ENCODE measurements at regions not wholly inside any gene's neighbourhood (a gene's known extent, or its start where the extent isn't known, plus 50 kb on each side); places are given as distances from the start of the nearest gene placed in this dataset.

DNA sequence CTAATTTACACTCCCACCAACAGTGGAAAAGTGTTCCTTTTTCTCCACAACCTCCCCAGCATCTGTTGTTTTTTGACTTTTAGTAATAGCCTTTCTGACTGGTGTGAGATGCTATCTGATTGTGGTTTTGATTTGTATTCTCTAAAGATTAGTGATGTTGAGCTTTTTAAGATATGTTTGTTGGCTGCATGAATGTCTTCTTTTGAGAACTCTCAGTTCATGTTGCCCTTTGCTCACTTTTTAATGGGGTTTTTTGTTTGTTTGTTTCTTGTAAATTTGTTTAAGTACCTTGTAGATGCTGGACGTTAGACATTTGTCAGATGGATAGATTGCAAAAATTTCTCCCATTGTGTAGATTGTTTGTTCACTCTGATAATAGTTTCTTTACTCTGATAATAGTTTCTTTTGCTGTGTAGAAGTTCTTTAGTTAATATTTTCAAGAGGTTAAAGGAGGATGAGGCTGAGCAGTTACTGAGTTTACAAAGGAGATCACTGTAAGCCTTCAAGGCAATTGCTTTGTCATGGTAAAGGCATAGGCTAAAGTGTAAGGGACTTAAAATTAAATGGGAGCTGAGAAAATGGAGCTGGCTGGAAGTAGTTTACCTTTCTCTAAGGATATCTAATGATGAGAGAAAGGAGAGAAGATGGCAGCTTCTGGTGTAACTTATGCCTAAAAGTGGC, 323.4 kb downstream of the PCDH7 start:
- Histone ChIP-seq H2BK120ac (replicated peaks; ENCODE audit: low read depth, low read length) (no peak overlapping the region), H3K4me2 (ENCODE audit: insufficient read depth in 1 of 2, low read depth in 2 of 2, low read length in 2 of 2) (peak overlapping the region in 1 of 2 experiments; percentile 19; a peak in 3 of 4 replicates), H3K4ac (replicated peaks; ENCODE audit: insufficient read length, low read depth, low read length) (no peak overlapping the region), H3K18ac (ENCODE audit: extremely low read depth, low read length) (no peak overlapping the region), H4K5ac (ENCODE audit: insufficient read length, low read depth, low read length) (peak overlapping the region; percentile 43), H2BK12ac (ENCODE audit: low read depth, low read length) (no peak overlapping the region), H4K8ac (ENCODE audit: extremely low read depth, insufficient read depth, low read length) (no peak overlapping the region), H3K79me2 (ENCODE audit: control insufficient read depth in 1 of 2, insufficient read depth in 2 of 2, low read length in 2 of 2) (no peaks in the 10 kb centered on the region), H3K9ac (replicated peaks in 1 of 4; ENCODE audit: extremely low read depth in 1 of 4, low read depth in 3 of 4, low read length in 3 of 4) (no peak overlapping the region), H2AFZ (ENCODE audit: low read length) (no peak overlapping the region), H3K9me3 (ENCODE audit: insufficient read depth in 2 of 2, low read depth in 1 of 2, low read length in 1 of 2) (no peaks in the 10 kb centered on the region), H2BK20ac (ENCODE audit: low read length) (no peak overlapping the region), H3K36me3 (ENCODE audit: control insufficient read depth in 2 of 4, insufficient read depth in 4 of 4, low read length in 3 of 4) (no peaks in the 10 kb centered on the region), H4K20me1 (replicated peaks in 1 of 2; ENCODE audit: control insufficient read depth in 1 of 2, insufficient read depth in 2 of 2, low read length in 2 of 2) (no peaks in the 10 kb centered on the region), H3K27ac (ENCODE audit: low read depth, low read length) (no peak overlapping the region), H2BK5ac (ENCODE audit: low read depth, low read length) (no peak overlapping the region), H3K14ac (ENCODE audit: insufficient read length) (no peak overlapping the region), H3K27me3 (replicated peaks in 1 of 4; ENCODE audit: control insufficient read depth in 3 of 4, extremely low read depth in 1 of 4, insufficient read depth in 3 of 4, low read length in 3 of 4) (no peaks in the 10 kb centered on the region), H4K91ac (replicated peaks; ENCODE audit: insufficient read length, low read length) (no peak overlapping the region), H3K56ac (replicated peaks; ENCODE audit: insufficient read length, low read depth, low read length) (no peak overlapping the region), H3K23me2 (ENCODE audit: low read depth, low read length) (no peaks in the 10 kb centered on the region), H3K79me1 (ENCODE audit: low read depth, low read length) (no peaks in the 10 kb centered on the region), H3K4me1 (replicated peaks in 1 of 4; ENCODE audit: control insufficient read depth in 3 of 4, insufficient read depth in 4 of 4, low read length in 3 of 4) (peaks cover 0 to 30% (median 1%) of the 10 kb centered on the region in 4 experiments; a peak in 2 of 7 replicates), H3K23ac (ENCODE audit: insufficient read length) (no peak overlapping the region), H3K4me3 (ENCODE audit: extremely low read depth in 1 of 4, insufficient read depth in 2 of 4, low read depth in 3 of 4, low read length in 4 of 4) (peak overlapping the region in 1 of 4 experiments; percentile 18; a peak in 1 of 8 replicates), H2BK15ac (ENCODE audit: low read length) (no peak overlapping the region), H2AK5ac (ENCODE audit: low read depth, low read length) (no peak overlapping the region)
- DNase-seq (ENCODE audit: low read depth in 1 of 2, low spot score in 2 of 2) (no peak), FAIRE-seq (peak; percentile 19)
- CTCF ChIA-PET (ENCODE audit: partially characterized antibody), result interaction anchor here (1.6 kb wide), 1 partner anchor 329 kb away, joined by 3 read pairs; no protein-coding TSS in a partner anchor
- POLR2A ChIA-PET (ENCODE audit: partially characterized antibody), result no interaction called here
- WGBS, 2 experiments (ENCODE audit: extremely low coverage in 1 of 2, insufficient coverage in 1 of 2, insufficient read length in 1 of 2, insufficient replicate concordance in 2 of 2, low coverage in 1 of 2, low lambda C conversion rate in 2 of 2, missing lambda C conversion rate in 1 of 2), result 44% methylated on average over 1 of the region's 1 CpG; no CpG with 5 or more reads in 1 of the 2 experiments
- TF ChIP-seq RBBP5 (IDR thresholded peaks at IDR 0.05; ENCODE audit: borderline replicate concordance, low read depth, low read length), result no peak
- TF ChIP-seq TCF12 (IDR thresholded peaks at IDR 0.05; ENCODE audit: low read depth, low read length), result no peak
- no peak for TF ChIP-seq NANOG (IDR thresholded peaks at IDR 0.05; ENCODE audit: insufficient read depth, low read depth, low read length, poor library complexity, severe bottlenecking)
- TF ChIP-seq, protein P1, sequence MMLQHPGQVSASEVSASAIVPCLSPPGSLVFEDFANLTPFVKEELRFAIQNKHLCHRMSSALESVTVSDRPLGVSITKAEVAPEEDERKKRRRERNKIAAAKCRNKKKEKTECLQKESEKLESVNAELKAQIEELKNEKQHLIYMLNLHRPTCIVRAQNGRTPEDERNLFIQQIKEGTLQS (IDR thresholded peaks at IDR 0.05; ENCODE audit: insufficient read depth, low read depth, low read length), result no peak
- TF ChIP-seq, protein P2, sequence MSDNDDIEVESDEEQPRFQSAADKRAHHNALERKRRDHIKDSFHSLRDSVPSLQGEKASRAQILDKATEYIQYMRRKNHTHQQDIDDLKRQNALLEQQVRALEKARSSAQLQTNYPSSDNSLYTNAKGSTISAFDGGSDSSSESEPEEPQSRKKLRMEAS (IDR thresholded peaks at IDR 0.05), result no peak
- no peak for TF ChIP-seq SRF (IDR thresholded peaks at IDR 0.05; ENCODE audit: low read depth, low read length)
- TF ChIP-seq, protein P3, sequence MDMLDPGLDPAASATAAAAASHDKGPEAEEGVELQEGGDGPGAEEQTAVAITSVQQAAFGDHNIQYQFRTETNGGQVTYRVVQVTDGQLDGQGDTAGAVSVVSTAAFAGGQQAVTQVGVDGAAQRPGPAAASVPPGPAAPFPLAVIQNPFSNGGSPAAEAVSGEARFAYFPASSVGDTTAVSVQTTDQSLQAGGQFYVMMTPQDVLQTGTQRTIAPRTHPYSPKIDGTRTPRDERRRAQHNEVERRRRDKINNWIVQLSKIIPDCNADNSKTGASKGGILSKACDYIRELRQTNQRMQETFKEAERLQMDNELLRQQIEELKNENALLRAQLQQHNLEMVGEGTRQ (IDR thresholded peaks at IDR 0.05; ENCODE audit: low read length), result no peak
- no peak for TF ChIP-seq TAF7 (optimal IDR thresholded peaks at IDR 0.05; ENCODE audit: borderline replicate concordance, low read depth, low read length)
- no peak for TF ChIP-seq EP300 (IDR thresholded peaks at IDR 0.05; ENCODE audit: borderline replicate concordance in 1 of 2, low read depth in 2 of 2, low read length in 2 of 2)
- TF ChIP-seq HDAC6 (IDR thresholded peaks at IDR 0.05; ENCODE audit: low read depth, low read length), result no peak
